ENCODE measurements at regions not wholly inside any gene's neighbourhood (a gene's known extent, or its start where the extent isn't known, plus 50 kb on each side); places are given as distances from the start of the nearest gene placed in this dataset.

DNA sequence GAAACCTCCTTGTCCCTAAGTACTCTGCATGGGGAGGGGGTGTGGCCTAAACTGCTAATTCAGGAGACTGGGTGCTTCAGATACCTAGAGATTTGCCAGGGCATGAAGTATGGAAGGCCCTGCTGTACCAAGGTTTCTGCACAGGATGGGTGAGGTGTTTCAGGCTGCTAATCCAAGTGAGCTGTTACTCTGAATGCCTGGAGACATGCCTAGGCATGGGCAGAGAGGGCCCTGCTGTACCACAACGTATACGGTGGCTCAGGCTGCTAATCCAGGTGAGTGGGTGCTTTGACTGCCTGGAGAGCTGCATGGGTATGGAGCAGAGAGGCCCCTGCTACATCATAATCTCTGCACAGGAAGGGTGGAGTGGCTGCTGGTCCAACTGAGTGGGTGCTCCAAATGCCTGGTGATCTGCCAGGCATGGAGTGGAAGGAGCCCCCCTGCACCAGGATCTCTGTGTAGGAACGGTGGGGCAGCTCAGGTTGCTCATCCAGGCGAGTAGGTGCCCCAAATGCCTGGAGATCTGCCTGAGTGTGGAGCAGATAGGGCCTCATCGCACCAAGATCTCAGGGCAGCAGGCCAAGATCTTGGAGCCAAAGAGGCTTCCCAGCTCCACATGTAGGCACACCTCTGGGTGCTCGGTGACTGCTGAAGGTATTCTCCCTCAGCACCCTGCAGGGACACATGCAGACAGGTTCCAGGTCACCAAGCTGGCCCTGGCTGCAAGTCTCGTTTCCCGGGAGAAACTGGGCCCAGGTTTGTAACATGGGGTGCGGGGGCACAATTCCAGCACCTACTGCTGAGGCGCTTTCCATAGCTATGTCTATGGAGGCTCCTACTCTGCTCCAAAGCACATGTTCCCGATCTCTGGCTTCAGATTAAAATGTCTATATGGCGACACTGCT lies 252.5 kb upstream of the PLXNA2 start:
- no peaks in the 10 kb centered on the region for H3F3A ChIP-seq (ENCODE audit: insufficient read depth, low read depth)
- no peak overlapping the region for H3K4me2 ChIP-seq
- CTCF ChIA-PET, result no interaction called here
- TF ChIP-seq, protein P1, sequence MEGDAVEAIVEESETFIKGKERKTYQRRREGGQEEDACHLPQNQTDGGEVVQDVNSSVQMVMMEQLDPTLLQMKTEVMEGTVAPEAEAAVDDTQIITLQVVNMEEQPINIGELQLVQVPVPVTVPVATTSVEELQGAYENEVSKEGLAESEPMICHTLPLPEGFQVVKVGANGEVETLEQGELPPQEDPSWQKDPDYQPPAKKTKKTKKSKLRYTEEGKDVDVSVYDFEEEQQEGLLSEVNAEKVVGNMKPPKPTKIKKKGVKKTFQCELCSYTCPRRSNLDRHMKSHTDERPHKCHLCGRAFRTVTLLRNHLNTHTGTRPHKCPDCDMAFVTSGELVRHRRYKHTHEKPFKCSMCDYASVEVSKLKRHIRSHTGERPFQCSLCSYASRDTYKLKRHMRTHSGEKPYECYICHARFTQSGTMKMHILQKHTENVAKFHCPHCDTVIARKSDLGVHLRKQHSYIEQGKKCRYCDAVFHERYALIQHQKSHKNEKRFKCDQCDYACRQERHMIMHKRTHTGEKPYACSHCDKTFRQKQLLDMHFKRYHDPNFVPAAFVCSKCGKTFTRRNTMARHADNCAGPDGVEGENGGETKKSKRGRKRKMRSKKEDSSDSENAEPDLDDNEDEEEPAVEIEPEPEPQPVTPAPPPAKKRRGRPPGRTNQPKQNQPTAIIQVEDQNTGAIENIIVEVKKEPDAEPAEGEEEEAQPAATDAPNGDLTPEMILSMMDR (conservative IDR thresholded peaks at IDR 0.05), result no peak
- no peak for TF ChIP-seq EZH2 (IDR thresholded peaks at IDR 0.05; ENCODE audit: low read depth)
- no peaks in the 10 kb centered on the region for H3K9me2 ChIP-seq (ENCODE audit: insufficient read depth)
- DNase-seq, result no peak
- BruUV-seq (replicated peaks), result no TSS peak
- POLR2A ChIA-PET (ENCODE audit: unreplicated experiment), result no interaction called here
- no peaks in the 10 kb centered on the region for H3K79me2 ChIP-seq (ENCODE audit: low read depth)
- no peaks in the 10 kb centered on the region for H3K36me3 ChIP-seq (ENCODE audit: low read depth)
- no peak overlapping the region for H3K27ac ChIP-seq
- H3K4me3 ChIP-seq, result no peak overlapping the region
- no peaks in the 10 kb centered on the region for H3K4me1 ChIP-seq (replicated peaks; ENCODE audit: insufficient read depth)
- no peaks in the 10 kb centered on the region for H4K20me1 ChIP-seq (ENCODE audit: insufficient read depth)
- no peaks in the 10 kb centered on the region for H3K9me3 ChIP-seq (ENCODE audit: insufficient read depth, low read depth)
- intact Hi-C loops (cut with micrococcal nuclease; ENCODE audit: unreplicated experiment), result no loop called here
- peaks cover 17% of the 10 kb centered on the region for H3K27me3 ChIP-seq (ENCODE audit: insufficient read depth, low read depth)
- H2AFZ ChIP-seq, result no peak overlapping the region

DNA sequence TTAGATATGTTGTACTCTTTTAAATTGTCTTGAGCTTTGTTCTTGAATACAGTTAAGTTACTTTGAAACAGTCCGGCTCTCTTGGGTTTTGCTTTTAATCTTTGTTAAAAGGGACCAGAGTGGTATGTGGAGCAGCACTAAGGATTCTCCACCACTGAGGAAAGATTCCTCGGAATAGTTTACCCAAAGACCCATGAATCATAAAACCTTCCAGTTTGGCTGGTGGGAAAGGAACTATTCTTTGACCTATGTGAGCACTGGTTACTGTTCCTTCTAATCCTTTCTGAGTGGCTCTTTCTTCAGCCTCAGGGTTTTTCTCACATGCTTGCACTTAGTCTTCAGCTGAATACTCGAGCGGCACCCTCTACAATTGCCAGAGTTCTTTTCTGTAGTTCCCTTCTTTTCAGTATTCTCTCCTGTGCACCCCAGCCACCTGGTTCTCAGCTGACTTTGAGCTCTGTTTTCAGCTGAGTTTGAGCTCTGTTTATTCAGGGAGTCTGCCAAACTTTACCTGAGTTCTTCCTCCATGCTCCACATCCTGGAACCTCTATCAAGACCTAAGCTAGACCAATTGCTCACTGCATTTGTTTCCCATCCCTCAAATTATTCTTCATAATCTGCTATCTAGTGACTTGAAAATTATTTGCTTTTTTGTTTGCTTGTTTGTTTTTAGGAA lies 253.8 kb upstream of the PLXNA2 start:
- no TSS peak for BruUV-seq (replicated peaks)
- no peak overlapping the region for H3K27ac ChIP-seq
- no peaks in the 10 kb centered on the region for H4K20me1 ChIP-seq (ENCODE audit: insufficient read depth)
- no peaks in the 10 kb centered on the region for H3F3A ChIP-seq (ENCODE audit: insufficient read depth, low read depth)
- no peak overlapping the region for H3K4me2 ChIP-seq
- intact Hi-C loops (cut with micrococcal nuclease; ENCODE audit: unreplicated experiment), result no loop called here
- H3K36me3 ChIP-seq (ENCODE audit: low read depth), result no peaks in the 10 kb centered on the region
- H3K27me3 ChIP-seq (ENCODE audit: insufficient read depth, low read depth), result peaks cover 20% of the 10 kb centered on the region
- no peak for TF ChIP-seq EZH2 (IDR thresholded peaks at IDR 0.05; ENCODE audit: low read depth)
- TF ChIP-seq, protein P1 (conservative IDR thresholded peaks at IDR 0.05), result no peak
- DNase-seq, result no peak
- no peak overlapping the region for H2AFZ ChIP-seq
- no peaks in the 10 kb centered on the region for H3K4me1 ChIP-seq (replicated peaks; ENCODE audit: insufficient read depth)
- no peaks in the 10 kb centered on the region for H3K79me2 ChIP-seq (ENCODE audit: low read depth)
- no peaks in the 10 kb centered on the region for H3K9me2 ChIP-seq (ENCODE audit: insufficient read depth)
- POLR2A ChIA-PET (ENCODE audit: unreplicated experiment), result no interaction called here
- CTCF ChIA-PET, result no interaction called here
- no peak overlapping the region for H3K4me3 ChIP-seq
- no peaks in the 10 kb centered on the region for H3K9me3 ChIP-seq (ENCODE audit: insufficient read depth, low read depth)

DNA sequence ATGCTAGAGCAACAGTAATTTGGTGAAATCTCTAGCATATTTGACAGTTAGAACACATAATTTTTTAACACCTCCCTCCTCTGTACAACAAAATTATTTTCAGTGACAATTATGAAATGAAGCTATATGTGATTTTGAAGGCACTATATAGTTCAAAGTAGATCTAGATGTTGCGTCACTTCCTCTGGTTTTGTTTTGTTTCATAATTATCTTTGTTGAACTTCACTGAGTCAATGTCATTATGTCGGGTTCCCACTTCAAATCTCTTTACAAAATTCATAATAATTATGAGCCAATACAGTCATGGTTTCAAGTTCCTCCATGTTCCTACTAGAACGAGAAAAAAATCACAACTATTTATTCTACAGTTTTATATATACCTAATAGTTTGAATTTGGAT lies 254.8 kb upstream of the PLXNA2 start:
- no peaks in the 10 kb centered on the region for H3K79me2 ChIP-seq (ENCODE audit: low read depth)
- CTCF ChIA-PET, result no interaction called here
- no peak for DNase-seq
- no peaks in the 10 kb centered on the region for H3K36me3 ChIP-seq (ENCODE audit: low read depth)
- H3F3A ChIP-seq (ENCODE audit: insufficient read depth, low read depth), result no peaks in the 10 kb centered on the region
- no peaks in the 10 kb centered on the region for H3K9me3 ChIP-seq (ENCODE audit: insufficient read depth, low read depth)
- intact Hi-C loops (cut with micrococcal nuclease; ENCODE audit: unreplicated experiment), result no loop called here
- H3K9me2 ChIP-seq (ENCODE audit: insufficient read depth), result no peaks in the 10 kb centered on the region
- H3K4me3 ChIP-seq, result no peak overlapping the region
- no peak for TF ChIP-seq EZH2 (IDR thresholded peaks at IDR 0.05; ENCODE audit: low read depth)
- TF ChIP-seq, protein P1 (conservative IDR thresholded peaks at IDR 0.05), result no peak
- BruUV-seq (replicated peaks), result no TSS peak
- no peak overlapping the region for H2AFZ ChIP-seq
- H3K27ac ChIP-seq, result no peak overlapping the region
- peaks cover 30% of the 10 kb centered on the region for H3K27me3 ChIP-seq (ENCODE audit: insufficient read depth, low read depth)
- no peaks in the 10 kb centered on the region for H3K4me1 ChIP-seq (replicated peaks; ENCODE audit: insufficient read depth)
- H3K4me2 ChIP-seq, result no peak overlapping the region
- no peaks in the 10 kb centered on the region for H4K20me1 ChIP-seq (ENCODE audit: insufficient read depth)
- POLR2A ChIA-PET (ENCODE audit: unreplicated experiment), result no interaction called here

Measured in PC-9 (cell line).